K562 (cell line): ENCODE measurements at regions not wholly inside any gene's neighbourhood (a gene's known extent, or its start where the extent isn't known, plus 50 kb on each side); places are given as distances from the start of the nearest gene placed in this dataset.

Experiments
- ATAC-seq: fragments of 200-7000 bp; cut with Tn5 transposase; 3 replicates; pipeline ENCODE4 v1.9.1; 2020; ENCODE audit warnings: moderate library complexity
- BruUV-seq: library from RNA; stranded (reverse); fragments of 400-500 nt; replicated peaks from 2 replicates; lab custom pipeline; 2021; lab: Mats Ljungman, UMichigan
- CTCF ChIA-PET: fragments of 300-600 bp; formaldehyde crosslinking; extraction: SDS; loops from one replicate; lab custom pipeline; 2021; ENCODE audit warnings: low intra/inter-chr PET ratio; lab: Yijun Ruan, JAX
- POLR2A ChIA-PET: fragments of 300-600, 350-650 bp; sonication (Branson Sonifier 250); formaldehyde crosslinking; extraction: SDS; loops from one replicate; lab custom pipeline; 2021; ENCODE audit warnings: antibody characterized with exemption, inconsistent platforms; lab: Yijun Ruan, JAX
- DNase-seq, 4 experiments: peaks; one replicate each; pipeline versions ENCODE4 v3.0.0 to v3.0.0-alpha.2; 2011 to 2018; ENCODE audit warnings: low spot score in 3 of 4, mixed read lengths in 3 of 4; ENCODE audit errors: extremely low read depth in 1 of 4
- FAIRE-seq: peaks from 2 replicates; lab custom pipeline; 2011; peaks lifted over from hg19 to GRCh38; lab: Jason Lieb, UNC
- H2AFZ ChIP-seq: 2 replicates; pipeline ENCODE4 v1.6.0; 2011; ENCODE audit warnings: low read depth, low read length, control low read depth, inconsistent platforms
- H3K27ac ChIP-seq: fragments of 200-600 bp; 3 replicates; pipeline ENCODE4 v1.8.0; 2011; ENCODE audit warnings: low read depth, mild to moderate bottlenecking, control low read depth, inconsistent platforms, low read length, moderate library complexity, mixed read lengths; ENCODE audit errors: extremely low read depth
- H3K27me3 ChIP-seq, 2 experiments: fragments of 300-600 bp in 1 of 2; 2 replicates in 1 of 2; 3 replicates in 1 of 2; pipeline versions ENCODE4 v1.6.0 to v1.8.0; 2011; ENCODE audit warnings: inconsistent platforms in 2 of 2, low read length in 2 of 2, mild to moderate bottlenecking in 1 of 2, mixed read lengths in 1 of 2, moderate library complexity in 1 of 2; ENCODE audit not compliant: control insufficient read depth in 2 of 2, insufficient read depth in 2 of 2
- H3K36me3 ChIP-seq: fragments of 300-600 bp; 3 replicates; pipeline ENCODE4 v1.8.0; 2011; ENCODE audit warnings: mild to moderate bottlenecking, low read length, inconsistent platforms; ENCODE audit not compliant: control insufficient read depth, insufficient read depth
- H3K4me1 ChIP-seq, 2 experiments: fragments of 200-600 bp in 1 of 2; replicated peaks in 1 of 2; 2 replicates in 1 of 2; 3 replicates in 1 of 2; pipeline versions ENCODE4 v1.5.1 to v1.8.0; 2011; ENCODE audit warnings: inconsistent platforms in 2 of 2, low read length in 2 of 2, mild to moderate bottlenecking in 1 of 2, mixed read lengths in 1 of 2, moderate library complexity in 1 of 2; ENCODE audit not compliant: control insufficient read depth in 2 of 2, insufficient read depth in 2 of 2
- H3K4me2 ChIP-seq: 2 replicates; pipeline ENCODE4 v1.6.1; 2011; ENCODE audit warnings: low read length, control low read depth, inconsistent platforms, mixed read lengths; ENCODE audit not compliant: insufficient read depth
- H3K4me3 ChIP-seq: fragments of 200-600 bp; sonication (generic), shearing (Covaris generic); 2 replicates; pipeline ENCODE4 v1.5.1; 2016; ENCODE audit warnings: control low read depth, inconsistent platforms
- H3K79me2 ChIP-seq: fragments of 200-600 bp; 3 replicates; pipeline ENCODE4 v1.8.0; 2011; ENCODE audit warnings: low read length, inconsistent platforms; ENCODE audit not compliant: control insufficient read depth, insufficient read depth
- H3K9ac ChIP-seq, 2 experiments: 2 replicates each; pipeline versions ENCODE4 v1.6.0 to v1.6.1; 2011; ENCODE audit warnings: low read depth in 2 of 2, low read length in 2 of 2, control low read depth in 1 of 2, inconsistent platforms in 1 of 2, mild to moderate bottlenecking in 1 of 2, mixed read lengths in 1 of 2; ENCODE audit not compliant: insufficient read depth in 1 of 2
- H3K9me1 ChIP-seq: one replicate; pipeline ENCODE4 v1.6.0; 2011; ENCODE audit warnings: inconsistent platforms, mild to moderate bottlenecking, low read length, moderate library complexity; ENCODE audit not compliant: control insufficient read depth, insufficient read depth
- H3K9me3 ChIP-seq: replicated peaks from 2 replicates; pipeline ENCODE4 v1.5.1; 2011; ENCODE audit warnings: low read depth, low read length, inconsistent platforms; ENCODE audit not compliant: control insufficient read depth, insufficient read depth
- H4K20me1 ChIP-seq: replicated peaks from 2 replicates; pipeline ENCODE4 v1.6.1; 2011; ENCODE audit warnings: low read length, inconsistent platforms, mixed read lengths; ENCODE audit not compliant: control insufficient read depth, insufficient read depth
- DLX4 ChIP-seq: fragments of 250-450 bp; sonication (Bioruptor Pico); IDR thresholded peaks from 2 replicates; pipeline ENCODE4 v1.6.1; 2021; ENCODE audit warnings: mild to moderate bottlenecking
- POLR2G ChIP-seq: fragments of 200-400 bp; formaldehyde crosslinking; IDR thresholded peaks from 2 replicates; pipeline ENCODE4 v1.6.1; 2017; ENCODE audit warnings: low read depth, mild to moderate bottlenecking, antibody characterized with exemption, low read length, moderate library complexity
- RBFOX2 ChIP-seq: fragments of 200-400 bp; formaldehyde crosslinking; IDR thresholded peaks from 2 replicates; pipeline ENCODE4 v1.6.1; 2017; ENCODE audit warnings: low read depth, mild to moderate bottlenecking, low read length, moderate library complexity
- TBL1XR1 ChIP-seq, 2 experiments: IDR thresholded peaks; 2 replicates each; pipeline ENCODE4 v1.6.1; 2012; ENCODE audit warnings: improper control_type of control experiment in 2 of 2, low read length in 2 of 2, mild to moderate bottlenecking in 1 of 2
- ZNF197 ChIP-seq: fragments of 200-800 bp; sonication (Bioruptor generic); IDR thresholded peaks from 2 replicates; pipeline ENCODE4 v1.6.1; 2016; ENCODE audit warnings: low read depth, missing genetic modification characterization, missing compliant biosample characterization
- ZNF224 ChIP-seq: sonication (generic); formaldehyde crosslinking; IDR thresholded peaks from 2 replicates; pipeline ENCODE4 v1.8.0; 2022; ENCODE audit warnings: mild to moderate bottlenecking, missing genetic modification reagents
- ZNF3 ChIP-seq: fragments of 250-450 bp; sonication (Bioruptor Pico); IDR thresholded peaks from 2 replicates; pipeline ENCODE4 v1.5.0; 2021; ENCODE audit warnings: mild to moderate bottlenecking, moderate library complexity
- ZNF699 ChIP-seq: fragments of 250-450 bp; sonication (Bioruptor Pico); IDR thresholded peaks from 2 replicates; pipeline ENCODE4 v1.8.0; 2021; ENCODE audit warnings: mild to moderate bottlenecking, moderate library complexity; ENCODE audit not compliant: insufficient replicate concordance
- WGBS: fragments of 100-300 bp; shearing (Covaris generic); methylation state at CpG from one replicate; pipeline ENCODE4 v1.1.6; 2016; ENCODE audit warnings: low coverage, mixed read lengths; ENCODE audit not compliant: insufficient coverage; ENCODE audit errors: missing lambda C conversion rate; 5-methylcytosine and 5-hydroxymethylcytosine counted together
- in situ Hi-C: fragments of 300-500 bp; cut with MboI; formaldehyde crosslinking; loops from 4 replicates; pipeline ENCODE4 v1.15.0; 2018; ENCODE audit warnings: inconsistent platforms, mixed read lengths
- intact Hi-C: fragments of 100-400 bp; cut with micrococcal nuclease; formaldehyde crosslinking; loops from 2 replicates; pipeline ENCODE4 v1.14.2; 2022

- Histone ChIP-seq H3K4me1 (peaks cover 16 to 65% of the 10 kb centered on the region in 2 experiments; a peak in 4 of 5 replicates), H2AFZ (no peak overlapping the region), H3K9me1 (no peaks in the 10 kb centered on the region), H3K27ac (no peak overlapping the region), H3K27me3 (no peaks in the 10 kb centered on the region), H4K20me1 (no peaks in the 10 kb centered on the region), H3K4me2 (no peak overlapping the region), H3K36me3 (peaks cover 38% of the 10 kb centered on the region; the same call in 2 of the 3 replicates), H3K79me2 (peaks cover 44% of the 10 kb centered on the region), H3K4me3 (no peak overlapping the region), H3K9me3 (no peaks in the 10 kb centered on the region), H3K9ac (no peak overlapping the region; a peak in 1 of 4 replicates)
- CTCF ChIA-PET, result no interaction called here
- intact Hi-C loops, result no loop called here
- WGBS, result 98% methylated on average over 8 of the region's 22 CpGs
- FAIRE-seq (no peak), ATAC-seq (no peak), DNase-seq (no peak)
- TF ChIP-seq ZNF224 (CRISPR knock-in tag) (no peak), ZNF3 (CRISPR knock-in tag) (no peak), TBL1XR1 (IDR thresholded peaks at IDR 0.05; ENCODE audit: low read length in 2 of 2) (no peak), DLX4 (no peak), POLR2G (peak; percentile 21; the same call in 1 of the 2 replicates), ZNF699 (CRISPR knock-in tag) (no peak), RBFOX2 (0 out of 2 replicates have a peak, but pooled peaks have one; percentile 17), ZNF197 (CRISPR knock-in tag) (no peak)
- POLR2A ChIA-PET, result no interaction called here
- in situ Hi-C loops, result no loop called here
- no TSS peak for BruUV-seq
These were observed 60.2 kb upstream of the PPARA start for GRCh38 chr22:46090036-46090591.
